Neuronal stem cell (in vitro differentiated cells): ENCODE measurements at regions not wholly inside any gene's neighbourhood (a gene's known extent, or its start where the extent isn't known, plus 50 kb on each side); places are given as distances from the start of the nearest gene placed in this dataset.
A peak's percentile ranks its signal among the peaks of the same experiment; 100 is the strongest.

Experiments
- DNase-seq: peaks from one replicate; pipeline ENCODE4 v3.0.0-alpha.2; 2013; ENCODE audit warnings: low spot score
- H2AFZ ChIP-seq: one replicate; pipeline ENCODE4 v1.6.1; 2013; ENCODE audit warnings: mild to moderate bottlenecking, low read length, inconsistent platforms
- H2AK5ac ChIP-seq: 2 replicates; pipeline ENCODE4 v1.6.1; 2013; ENCODE audit warnings: low read depth, mild to moderate bottlenecking, inconsistent platforms, low read length, moderate library complexity, mixed read lengths
- H2BK120ac ChIP-seq: 2 replicates; pipeline ENCODE4 v1.6.1; 2013; ENCODE audit warnings: low read depth, mild to moderate bottlenecking, inconsistent platforms, low read length, moderate library complexity, mixed read lengths
- H2BK12ac ChIP-seq: one replicate; pipeline ENCODE4 v1.6.1; 2013; ENCODE audit warnings: low read length, inconsistent platforms
- H2BK15ac ChIP-seq: 2 replicates; pipeline ENCODE4 v1.6.1; 2013; ENCODE audit warnings: mild to moderate bottlenecking, low read length, inconsistent platforms, mixed read lengths
- H2BK5ac ChIP-seq: one replicate; pipeline ENCODE4 v1.6.1; 2013; ENCODE audit warnings: inconsistent platforms, mild to moderate bottlenecking, low read length, moderate library complexity
- H3K14ac ChIP-seq: one replicate; pipeline ENCODE4 v1.6.1; 2013; ENCODE audit warnings: low read length, inconsistent platforms
- H3K18ac ChIP-seq: 2 replicates; pipeline ENCODE4 v1.6.1; 2013; ENCODE audit warnings: low read length, inconsistent platforms
- H3K23ac ChIP-seq: 2 replicates; pipeline ENCODE4 v1.6.1; 2013; ENCODE audit warnings: low read depth, mild to moderate bottlenecking, mixed read lengths, low read length, inconsistent platforms; ENCODE audit not compliant: poor library complexity
- H3K27ac ChIP-seq: replicated peaks from 3 replicates; pipeline ENCODE4 v1.5.1; 2013; ENCODE audit warnings: low read length, inconsistent platforms
- H3K27me3 ChIP-seq, 3 experiments: 2 replicates each; pipeline ENCODE4 v1.6.1; 2013; ENCODE audit warnings: low read length in 3 of 3, mild to moderate bottlenecking in 2 of 3, inconsistent platforms in 1 of 3, low read depth in 1 of 3, mixed read lengths in 1 of 3, moderate library complexity in 1 of 3; ENCODE audit not compliant: control insufficient read depth in 3 of 3, insufficient read depth in 3 of 3
- H3K36me3 ChIP-seq, 2 donors: replicated peaks in 1 of 2; 2 replicates each; pipeline ENCODE4 v1.6.1; 2013; ENCODE audit warnings: low read length in 2 of 2; ENCODE audit not compliant: control insufficient read depth in 2 of 2, insufficient read depth in 2 of 2
- H3K4ac ChIP-seq: 2 replicates; pipeline ENCODE4 v1.6.1; 2013; ENCODE audit warnings: inconsistent platforms, mild to moderate bottlenecking, low read length, moderate library complexity
- H3K4me1 ChIP-seq, 2 donors: 1 replicate in 1 of 2; 2 replicates in 1 of 2; pipeline ENCODE4 v1.6.1; 2013; ENCODE audit warnings: low read length in 2 of 2, low read depth in 1 of 2; ENCODE audit not compliant: control insufficient read depth in 2 of 2, insufficient read depth in 1 of 2
- H3K4me2 ChIP-seq: one replicate; pipeline ENCODE4 v1.6.1; 2013; ENCODE audit warnings: mild to moderate bottlenecking, low read length, inconsistent platforms; ENCODE audit not compliant: insufficient read depth, poor library complexity, severe bottlenecking
- H3K4me3 ChIP-seq, 2 donors: 2 replicates each; pipeline ENCODE4 v1.5.1; 2013; ENCODE audit warnings: low read length in 2 of 2, mild to moderate bottlenecking in 2 of 2, inconsistent platforms in 1 of 2, moderate library complexity in 1 of 2
- H3K79me1 ChIP-seq: one replicate; pipeline ENCODE4 v1.6.1; 2013; ENCODE audit warnings: low read depth, mild to moderate bottlenecking, inconsistent platforms, low read length, moderate library complexity
- H3K9ac ChIP-seq: one replicate; pipeline ENCODE4 v1.6.1; 2013; ENCODE audit warnings: mild to moderate bottlenecking, low read depth, low read length, inconsistent platforms; ENCODE audit not compliant: poor library complexity
- H3K9me3 ChIP-seq, 2 donors: replicated peaks in 1 of 2; 2 replicates each; pipeline versions ENCODE3 to v1.6.1; 2013; ENCODE audit warnings: low read length in 2 of 2, mild to moderate bottlenecking in 2 of 2, inconsistent platforms in 1 of 2, low read depth in 1 of 2, mixed read lengths in 1 of 2, moderate library complexity in 1 of 2; ENCODE audit not compliant: control insufficient read depth in 2 of 2, insufficient read depth in 1 of 2
- H4K8ac ChIP-seq: one replicate; pipeline ENCODE4 v1.6.1; 2013; ENCODE audit warnings: low read depth, mild to moderate bottlenecking, inconsistent platforms, low read length, moderate library complexity
- H4K91ac ChIP-seq: one replicate; pipeline ENCODE4 v1.6.1; 2013; ENCODE audit warnings: low read length, low read depth, mild to moderate bottlenecking, inconsistent platforms; ENCODE audit not compliant: poor library complexity
- WGBS, 2 donors: extraction: QIAGEN DNeasy Blood & Tissue Kit; methylation state at CpG; one replicate each; pipeline ENCODE4 v1.1.7; 2013; ENCODE audit warnings: missing lambda C conversion rate in 2 of 2, mixed read lengths in 1 of 2; ENCODE audit not compliant: insufficient read length in 2 of 2, insufficient replicate concordance in 1 of 2; ENCODE audit errors: extremely low coverage in 2 of 2; 5-methylcytosine and 5-hydroxymethylcytosine counted together

- H4K91ac ChIP-seq, result no peak overlapping the region
- H3K36me3 ChIP-seq, result no peaks in the 10 kb centered on the region
- no peaks in the 10 kb centered on the region for H3K79me1 ChIP-seq
- H3K4me1 ChIP-seq, result peaks cover 4 to 5% of the 10 kb centered on the region in 2 donors
- no peak overlapping the region for H3K18ac ChIP-seq
- H3K4me3 ChIP-seq, result no peak overlapping the region
- H4K8ac ChIP-seq, result no peak overlapping the region
- H3K27ac ChIP-seq, result no peak overlapping the region
- H3K4ac ChIP-seq, result no peak overlapping the region
- no peaks in the 10 kb centered on the region for H3K27me3 ChIP-seq
- H3K14ac ChIP-seq, result no peak overlapping the region
- no peak overlapping the region for H2BK15ac ChIP-seq
- no peak overlapping the region for H2BK12ac ChIP-seq
- H2AFZ ChIP-seq, result no peak overlapping the region
- DNase-seq, result no peak
- H3K23ac ChIP-seq, result no peak overlapping the region
- no peak overlapping the region for H3K9ac ChIP-seq
- no peaks in the 10 kb centered on the region for H3K9me3 ChIP-seq
- no peak overlapping the region for H2BK5ac ChIP-seq
- H2BK120ac ChIP-seq, result no peak overlapping the region
- H3K4me2 ChIP-seq, result no peak overlapping the region
- H2AK5ac ChIP-seq, result no peak overlapping the region
- WGBS, 2 donors, result 100% methylated on average over 1 of the region's 4 CpGs; no CpG with 5 or more reads in 1 of the 2 donors
Observed at GRCh38 chr20:4454111-4454510, 205.0 kb upstream of the ADRA1D start.

GRCh38 chr20:4453359-4453758, 204.3 kb upstream of the ADRA1D start:
- H2BK5ac ChIP-seq, result no peak overlapping the region
- no peak overlapping the region for H4K91ac ChIP-seq
- H3K79me1 ChIP-seq, result no peaks in the 10 kb centered on the region
- no peak overlapping the region for H2AFZ ChIP-seq
- H4K8ac ChIP-seq, result no peak overlapping the region
- H3K18ac ChIP-seq, result no peak overlapping the region
- no peak overlapping the region for H3K4ac ChIP-seq
- H3K36me3 ChIP-seq, result no peaks in the 10 kb centered on the region
- no peaks in the 10 kb centered on the region for H3K9me3 ChIP-seq
- H3K4me3 ChIP-seq, result no peak overlapping the region
- no peak overlapping the region for H2AK5ac ChIP-seq
- no peak overlapping the region for H2BK15ac ChIP-seq
- H3K23ac ChIP-seq, result no peak overlapping the region
- H3K4me2 ChIP-seq, result no peak overlapping the region
- no peak overlapping the region for H3K9ac ChIP-seq
- DNase-seq, result no peak
- WGBS, 2 donors, result no CpG with 5 or more reads among the region's 1 CpG
- H3K27me3 ChIP-seq, result no peaks in the 10 kb centered on the region
- H2BK12ac ChIP-seq, result no peak overlapping the region
- no peak overlapping the region for H2BK120ac ChIP-seq
- no peak overlapping the region for H3K14ac ChIP-seq
- no peak overlapping the region for H3K27ac ChIP-seq
- peaks cover 4 to 5% of the 10 kb centered on the region in 2 donors for H3K4me1 ChIP-seq

- no peak overlapping the region for H3K23ac ChIP-seq
- H3K14ac ChIP-seq, result no peak overlapping the region
- no peak overlapping the region for H3K27ac ChIP-seq
- no CpG with 5 or more reads among the region's 2 CpGs for WGBS, 2 donors
- H4K91ac ChIP-seq, result no peak overlapping the region
- no peaks in the 10 kb centered on the region for H3K36me3 ChIP-seq
- H2BK120ac ChIP-seq, result no peak overlapping the region
- no peak overlapping the region for H3K4me3 ChIP-seq
- no peak overlapping the region for H2BK15ac ChIP-seq
- H3K4me1 ChIP-seq, result peaks cover 0 to 1% of the 10 kb centered on the region in 2 donors
- H3K79me1 ChIP-seq, result no peaks in the 10 kb centered on the region
- no peak overlapping the region for H3K9ac ChIP-seq
- no peaks in the 10 kb centered on the region for H3K27me3 ChIP-seq
- no peak overlapping the region for H4K8ac ChIP-seq
- H3K9me3 ChIP-seq, result no peaks in the 10 kb centered on the region
- H2AK5ac ChIP-seq, result no peak overlapping the region
- H2AFZ ChIP-seq, result peak overlapping the region; percentile 31
- no peak overlapping the region for H3K18ac ChIP-seq
- no peak overlapping the region for H2BK12ac ChIP-seq
- no peak overlapping the region for H2BK5ac ChIP-seq
- H3K4ac ChIP-seq, result no peak overlapping the region
- H3K4me2 ChIP-seq, result no peak overlapping the region
- DNase-seq, result no peak
Observed at GRCh38 chr20:4451487-4452081, 202.5 kb upstream of the ADRA1D start.

- Histone ChIP-seq H2BK15ac (no peak overlapping the region), H3K4me1 (peaks cover 0 to 6% of the 10 kb centered on the region in 2 donors), H3K9ac (no peak overlapping the region), H3K9me3 (no peaks in the 10 kb centered on the region), H3K27me3 (no peaks in the 10 kb centered on the region), H2BK12ac (no peak overlapping the region), H2AK5ac (no peak overlapping the region), H3K79me1 (no peaks in the 10 kb centered on the region), H4K8ac (no peak overlapping the region), H4K91ac (no peak overlapping the region), H3K4me2 (no peak overlapping the region), H2BK5ac (no peak overlapping the region), H2BK120ac (no peak overlapping the region), H3K4me3 (no peak overlapping the region), H3K14ac (no peak overlapping the region), H3K18ac (no peak overlapping the region), H3K27ac (no peak overlapping the region), H3K23ac (no peak overlapping the region), H2AFZ (peak overlapping the region; percentile 13), H3K36me3 (no peaks in the 10 kb centered on the region), H3K4ac (no peak overlapping the region)
- no peak for DNase-seq
- WGBS, 2 donors, result no CpG with 5 or more reads among the region's 11 CpGs
Observed at GRCh38 chr20:4449957-4450715, 201.0 kb upstream of the ADRA1D start.
